ENCODE measurements at regions not wholly inside any gene's neighbourhood (a gene's known extent, or its start where the extent isn't known, plus 50 kb on each side); places are given as distances from the start of the nearest gene placed in this dataset.

GRCh38 chr6:80550281-80550680 is 443.8 kb downstream of the BCKDHB start:
- Histone ChIP-seq H3K9me3 (ENCODE audit: control insufficient read depth, insufficient read depth, low read length) (no peaks in the 10 kb centered on the region), H3K27me3 (ENCODE audit: control insufficient read depth, insufficient read depth, low read length) (no peaks in the 10 kb centered on the region), H3K36me3 (ENCODE audit: control insufficient read depth, insufficient read depth, low read length) (no peaks in the 10 kb centered on the region), H3K4me1 (ENCODE audit: control insufficient read depth, insufficient read depth, low read length) (no peaks in the 10 kb centered on the region), H3K9ac (ENCODE audit: low read depth, low read length) (no peak overlapping the region), H3K4me3 (ENCODE audit: low read depth, low read length) (no peak overlapping the region)

GRCh38 chr6:80548532-80548931 is 442.1 kb downstream of the BCKDHB start:
- H3K9ac ChIP-seq (ENCODE audit: low read depth, low read length): no peak overlapping the region
- no peaks in the 10 kb centered on the region for H3K27me3 ChIP-seq (ENCODE audit: control insufficient read depth, insufficient read depth, low read length)
- no peaks in the 10 kb centered on the region for H3K9me3 ChIP-seq (ENCODE audit: control insufficient read depth, insufficient read depth, low read length)
- no peaks in the 10 kb centered on the region for H3K4me1 ChIP-seq (ENCODE audit: control insufficient read depth, insufficient read depth, low read length)
- H3K36me3 ChIP-seq (ENCODE audit: control insufficient read depth, insufficient read depth, low read length): no peaks in the 10 kb centered on the region
- no peak overlapping the region for H3K4me3 ChIP-seq (ENCODE audit: low read depth, low read length)

- no peak overlapping the region for H3K4me3 ChIP-seq (ENCODE audit: low read depth, low read length)
- no peaks in the 10 kb centered on the region for H3K27me3 ChIP-seq (ENCODE audit: control insufficient read depth, insufficient read depth, low read length)
- H3K36me3 ChIP-seq (ENCODE audit: control insufficient read depth, insufficient read depth, low read length): no peaks in the 10 kb centered on the region
- no peaks in the 10 kb centered on the region for H3K9me3 ChIP-seq (ENCODE audit: control insufficient read depth, insufficient read depth, low read length)
- H3K4me1 ChIP-seq (ENCODE audit: control insufficient read depth, insufficient read depth, low read length): no peaks in the 10 kb centered on the region
- no peak overlapping the region for H3K9ac ChIP-seq (ENCODE audit: low read depth, low read length)
These were observed 441.4 kb downstream of the BCKDHB start for GRCh38 chr6:80547827-80548226.

GRCh38 chr6:80544976-80545722 is 438.7 kb downstream of the BCKDHB start:
- Histone ChIP-seq H3K4me1 (ENCODE audit: control insufficient read depth, insufficient read depth, low read length) (no peaks in the 10 kb centered on the region), H3K36me3 (ENCODE audit: control insufficient read depth, insufficient read depth, low read length) (no peaks in the 10 kb centered on the region)

GRCh38 chr6:80544555-80544954 is 438.1 kb downstream of the BCKDHB start:
- no peaks in the 10 kb centered on the region for H3K27me3 ChIP-seq (ENCODE audit: control insufficient read depth, insufficient read depth, low read length)
- H3K9ac ChIP-seq (ENCODE audit: low read depth, low read length): no peak overlapping the region
- no peaks in the 10 kb centered on the region for H3K4me1 ChIP-seq (ENCODE audit: control insufficient read depth, insufficient read depth, low read length)
- H3K9me3 ChIP-seq (ENCODE audit: control insufficient read depth, insufficient read depth, low read length): no peaks in the 10 kb centered on the region
- H3K4me3 ChIP-seq (ENCODE audit: low read depth, low read length): no peak overlapping the region
- no peaks in the 10 kb centered on the region for H3K36me3 ChIP-seq (ENCODE audit: control insufficient read depth, insufficient read depth, low read length)

More at GRCh38 chr6:80544976-80545722, 438.7 kb downstream of the BCKDHB start:
- no peaks in the 10 kb centered on the region for H3K9me3 ChIP-seq (ENCODE audit: control insufficient read depth, insufficient read depth, low read length)
- no peak overlapping the region for H3K9ac ChIP-seq (ENCODE audit: low read depth, low read length)
- H3K27me3 ChIP-seq (ENCODE audit: control insufficient read depth, insufficient read depth, low read length): no peaks in the 10 kb centered on the region
- no peak overlapping the region for H3K4me3 ChIP-seq (ENCODE audit: low read depth, low read length)

- no peaks in the 10 kb centered on the region for H3K36me3 ChIP-seq (ENCODE audit: control insufficient read depth, insufficient read depth, low read length)
- no peak overlapping the region for H3K4me3 ChIP-seq (ENCODE audit: low read depth, low read length)
- no peaks in the 10 kb centered on the region for H3K9me3 ChIP-seq (ENCODE audit: control insufficient read depth, insufficient read depth, low read length)
- no peak overlapping the region for H3K9ac ChIP-seq (ENCODE audit: low read depth, low read length)
- H3K4me1 ChIP-seq (ENCODE audit: control insufficient read depth, insufficient read depth, low read length): no peaks in the 10 kb centered on the region
- H3K27me3 ChIP-seq (ENCODE audit: control insufficient read depth, insufficient read depth, low read length): no peaks in the 10 kb centered on the region
These were observed 437.2 kb downstream of the BCKDHB start for GRCh38 chr6:80543598-80544222.

GRCh38 chr6:80543151-80543550 is 436.7 kb downstream of the BCKDHB start:
- Histone ChIP-seq H3K4me3 (ENCODE audit: low read depth, low read length) (no peak overlapping the region), H3K27me3 (ENCODE audit: control insufficient read depth, insufficient read depth, low read length) (no peaks in the 10 kb centered on the region), H3K9ac (ENCODE audit: low read depth, low read length) (no peak overlapping the region), H3K4me1 (ENCODE audit: control insufficient read depth, insufficient read depth, low read length) (no peaks in the 10 kb centered on the region), H3K36me3 (ENCODE audit: control insufficient read depth, insufficient read depth, low read length) (no peaks in the 10 kb centered on the region), H3K9me3 (ENCODE audit: control insufficient read depth, insufficient read depth, low read length) (no peaks in the 10 kb centered on the region)

GRCh38 chr6:80541886-80542285 is 435.4 kb downstream of the BCKDHB start:
- Histone ChIP-seq H3K9me3 (ENCODE audit: control insufficient read depth, insufficient read depth, low read length) (no peaks in the 10 kb centered on the region), H3K9ac (ENCODE audit: low read depth, low read length) (no peak overlapping the region), H3K4me3 (ENCODE audit: low read depth, low read length) (no peak overlapping the region)

GRCh38 chr6:80541181-80541580 is 434.7 kb downstream of the BCKDHB start:
- H3K4me3 ChIP-seq (ENCODE audit: low read depth, low read length): no peak overlapping the region
- peaks cover under 1% of the 10 kb centered on the region for H3K9me3 ChIP-seq (ENCODE audit: control insufficient read depth, insufficient read depth, low read length)
- H3K9ac ChIP-seq (ENCODE audit: low read depth, low read length): no peak overlapping the region
- H3K27me3 ChIP-seq (ENCODE audit: control insufficient read depth, insufficient read depth, low read length): no peaks in the 10 kb centered on the region
- H3K4me1 ChIP-seq (ENCODE audit: control insufficient read depth, insufficient read depth, low read length): no peaks in the 10 kb centered on the region
- H3K36me3 ChIP-seq (ENCODE audit: control insufficient read depth, insufficient read depth, low read length): no peaks in the 10 kb centered on the region

More at GRCh38 chr6:80541886-80542285, 435.4 kb downstream of the BCKDHB start:
- Histone ChIP-seq H3K36me3 (ENCODE audit: control insufficient read depth, insufficient read depth, low read length) (no peaks in the 10 kb centered on the region), H3K27me3 (ENCODE audit: control insufficient read depth, insufficient read depth, low read length) (no peaks in the 10 kb centered on the region), H3K4me1 (ENCODE audit: control insufficient read depth, insufficient read depth, low read length) (no peaks in the 10 kb centered on the region)

GRCh38 chr6:80540700-80541099 is 434.2 kb downstream of the BCKDHB start:
- Histone ChIP-seq H3K9me3 (ENCODE audit: control insufficient read depth, insufficient read depth, low read length) (peaks cover 3% of the 10 kb centered on the region), H3K4me1 (ENCODE audit: control insufficient read depth, insufficient read depth, low read length) (no peaks in the 10 kb centered on the region), H3K36me3 (ENCODE audit: control insufficient read depth, insufficient read depth, low read length) (no peaks in the 10 kb centered on the region), H3K4me3 (ENCODE audit: low read depth, low read length) (no peak overlapping the region), H3K27me3 (ENCODE audit: control insufficient read depth, insufficient read depth, low read length) (no peaks in the 10 kb centered on the region), H3K9ac (ENCODE audit: low read depth, low read length) (no peak overlapping the region)

- no peaks in the 10 kb centered on the region for H3K27me3 ChIP-seq (ENCODE audit: control insufficient read depth, insufficient read depth, low read length)
These were observed 430.9 kb downstream of the BCKDHB start for GRCh38 chr6:80537118-80537972.

More at GRCh38 chr6:80537118-80537972, 430.9 kb downstream of the BCKDHB start:
- Histone ChIP-seq H3K9ac (ENCODE audit: low read depth, low read length) (no peak overlapping the region), H3K36me3 (ENCODE audit: control insufficient read depth, insufficient read depth, low read length) (no peaks in the 10 kb centered on the region), H3K4me3 (ENCODE audit: low read depth, low read length) (no peak overlapping the region), H3K9me3 (ENCODE audit: control insufficient read depth, insufficient read depth, low read length) (peaks cover 3% of the 10 kb centered on the region), H3K4me1 (ENCODE audit: control insufficient read depth, insufficient read depth, low read length) (no peaks in the 10 kb centered on the region)
